B cell (primary cell): ENCODE measurements at regions not wholly inside any gene's neighbourhood (a gene's known extent, or its start where the extent isn't known, plus 50 kb on each side); places are given as distances from the start of the nearest gene placed in this dataset.

Experiments
- ATAC-seq: fragments of 200-7000 bp; cut with Tn5 transposase; one replicate; pipeline ENCODE4 v1.10.0; 2021; ENCODE audit warnings: low read depth, mild to moderate bottlenecking, moderate number of reproducible peaks, moderate library complexity
- CTCF ChIA-PET: fragments of 350-600 bp; sonication (Branson Sonifier 250); formaldehyde crosslinking; loops from one replicate; lab custom pipeline; 2021; ENCODE audit warnings: antibody characterized with exemption, inconsistent platforms; lab: Charles Lee
- POLR2A ChIA-PET: fragments of 350-600 bp; sonication (Branson Sonifier 250); formaldehyde crosslinking; loops from one replicate; lab custom pipeline; 2021; ENCODE audit warnings: antibody characterized with exemption; lab: Charles Lee
- DNase-seq: peaks from one replicate; pipeline ENCODE4 v3.0.0; 2013
- H2AFZ ChIP-seq: 2 replicates; pipeline ENCODE4 v1.6.1; 2012; ENCODE audit warnings: mild to moderate bottlenecking, low read depth, low read length; ENCODE audit not compliant: insufficient read depth, poor library complexity, severe bottlenecking
- H3K27ac ChIP-seq, 2 donors: 1 replicate in 1 of 2; 2 replicates in 1 of 2; pipeline ENCODE4 v1.5.1; 2012 to 2013; ENCODE audit warnings: low read length in 2 of 2, mild to moderate bottlenecking in 2 of 2, moderate library complexity in 1 of 2
- H3K27me3 ChIP-seq, 4 experiments: fragments of 200-600 bp in 1 of 4; sonication (generic) in 1 of 4; replicated peaks in 1 of 4; 1 replicate in 2 of 4; 2 replicates in 2 of 4; pipeline versions ENCODE4 v1.6.1 to v1.7.0; 2013 to 2016; ENCODE audit warnings: low read length in 3 of 4, mild to moderate bottlenecking in 2 of 4, mixed read lengths in 1 of 4, moderate library complexity in 1 of 4; ENCODE audit not compliant: insufficient read depth in 4 of 4, control insufficient read depth in 3 of 4; ENCODE audit errors: control extremely low read depth in 1 of 4
- H3K36me3 ChIP-seq, 2 experiments: replicated peaks in 1 of 2; 1 replicate in 1 of 2; 2 replicates in 1 of 2; pipeline versions ENCODE4 v1.6.1 to v1.7.1; 2013; ENCODE audit warnings: low read length in 1 of 2; ENCODE audit not compliant: insufficient read depth in 2 of 2, control insufficient read depth in 1 of 2; ENCODE audit errors: control extremely low read depth in 1 of 2, extremely low read depth in 1 of 2
- H3K4me1 ChIP-seq, 2 donors: fragments of 200-600 bp in 1 of 2; sonication (generic) in 1 of 2; 1 replicate in 1 of 2; 2 replicates in 1 of 2; pipeline versions ENCODE4 v1.5.1 to v1.6.1; 2013 to 2017; ENCODE audit warnings: low read length in 2 of 2; ENCODE audit not compliant: control insufficient read depth in 2 of 2, insufficient read depth in 2 of 2
- H3K4me2 ChIP-seq: replicated peaks from 2 replicates; pipeline ENCODE3; 2012; ENCODE audit warnings: mild to moderate bottlenecking, low read depth, low read length; ENCODE audit not compliant: poor library complexity, severe bottlenecking
- H3K4me3 ChIP-seq, 5 experiments: fragments of 200-600 bp in 1 of 5; sonication (generic) in 1 of 5; 1 replicate in 3 of 5; 2 replicates in 2 of 5; pipeline versions ENCODE4 v1.5.1 to v1.7.0; 2011 to 2016; ENCODE audit warnings: low read length in 4 of 5, mild to moderate bottlenecking in 4 of 5, low read depth in 2 of 5, control low read depth in 1 of 5, moderate library complexity in 1 of 5; ENCODE audit not compliant: insufficient read depth in 1 of 5; ENCODE audit errors: control extremely low read depth in 1 of 5, extremely low read depth in 1 of 5
- H3K79me2 ChIP-seq: fragments of 200-600 bp; sonication (generic); one replicate; pipeline ENCODE4 v1.6.0; 2016; ENCODE audit warnings: low read length; ENCODE audit not compliant: control insufficient read depth, insufficient read depth
- H3K9ac ChIP-seq: fragments of 200-600 bp; sonication (generic); 2 replicates; pipeline ENCODE4 v1.6.1; 2017; ENCODE audit warnings: mild to moderate bottlenecking, low read length, moderate library complexity
- H3K9me3 ChIP-seq, 3 donors: one replicate each; pipeline versions ENCODE4 v1.6.1 to v1.7.1; 2013; ENCODE audit warnings: low read length in 2 of 3; ENCODE audit not compliant: control insufficient read depth in 2 of 3, insufficient read depth in 1 of 3; ENCODE audit errors: control extremely low read depth in 1 of 3
- H4K20me1 ChIP-seq: 2 replicates; pipeline ENCODE4 v1.6.0; 2012; ENCODE audit warnings: mild to moderate bottlenecking, low read length; ENCODE audit not compliant: insufficient read depth, control insufficient read depth, poor library complexity, severe bottlenecking
- H3K27ac Mint-ChIP-seq: one replicate; pipeline ENCODE4 v1.8.0; 2021; ENCODE audit warnings: mixed read lengths
- H3K27me3 Mint-ChIP-seq: one replicate; pipeline ENCODE4 v1.8.0; 2021; ENCODE audit warnings: mixed read lengths
- H3K4me1 Mint-ChIP-seq: one replicate; pipeline ENCODE4 v1.8.0; 2021; ENCODE audit warnings: mixed read lengths
- H3K4me3 Mint-ChIP-seq: one replicate; pipeline ENCODE4 v1.8.0; 2021; ENCODE audit warnings: mixed read lengths
- H3K9me3 Mint-ChIP-seq: one replicate; pipeline ENCODE4 v1.8.0; 2022; ENCODE audit warnings: mixed read lengths; ENCODE audit not compliant: insufficient read depth
- CTCF ChIP-seq: fragments of 200-600 bp; IDR thresholded peaks from one replicate; pipeline ENCODE4 v1.8.0; 2022; ENCODE audit warnings: antibody characterized with exemption, mild to moderate bottlenecking
- EZH2 ChIP-seq: IDR thresholded peaks from 2 replicates; pipeline ENCODE4 v1.6.1; 2012; ENCODE audit warnings: borderline replicate concordance, low read depth, mild to moderate bottlenecking, moderate library complexity, low read length; ENCODE audit not compliant: insufficient read depth, poor library complexity, severe bottlenecking
- WGBS: methylation state at CpG from one replicate; pipeline ENCODE4 v1.1.5; 2013; ENCODE audit warnings: missing lambda C conversion rate; ENCODE audit not compliant: insufficient coverage; 5-methylcytosine and 5-hydroxymethylcytosine counted together
- intact Hi-C: fragments of 100-400 bp; cut with micrococcal nuclease; formaldehyde crosslinking; loops from one replicate; pipeline ENCODE4 v1.10.0; 2022

GRCh38 chr6:14858808-14859207, 387.1 kb upstream of the JARID2 start:
- Histone ChIP-seq H3K9ac (no peak overlapping the region), H3K4me1 (peaks cover 13 to 15% of the 10 kb centered on the region in 2 donors), H3K27me3 (no peaks in the 10 kb centered on the region), H3K27ac (no peak overlapping the region), H2AFZ (peak overlapping the region; percentile 1), H3K36me3 (no peaks in the 10 kb centered on the region), H3K4me2 (no peak overlapping the region), H3K9me3 (peaks cover 0 to 6% (median 0%) of the 10 kb centered on the region in 3 donors), H3K4me3 (no peak overlapping the region), H3K79me2 (no peaks in the 10 kb centered on the region), H4K20me1 (no peaks in the 10 kb centered on the region)
- no peak for ATAC-seq
- no peak for DNase-seq
- H3K4me3 Mint-ChIP-seq: no peak overlapping the region
- H3K27me3 Mint-ChIP-seq: no peaks in the 10 kb centered on the region
- POLR2A ChIA-PET: no interaction called here
- 100% methylated on average over 2 of the region's 4 CpGs for WGBS
- TF ChIP-seq EZH2: no peak
- TF ChIP-seq CTCF: no peak
- H3K27ac Mint-ChIP-seq: peak overlapping the region; percentile 1
- intact Hi-C loops: no loop called here
- CTCF ChIA-PET: no interaction called here
- no peaks in the 10 kb centered on the region for H3K9me3 Mint-ChIP-seq
- H3K4me1 Mint-ChIP-seq: peaks cover 18% of the 10 kb centered on the region

- Histone ChIP-seq H3K36me3 (no peaks in the 10 kb centered on the region), H3K27me3 (no peaks in the 10 kb centered on the region), H3K4me1 (peaks cover 20 to 21% of the 10 kb centered on the region in 2 donors), H3K79me2 (no peaks in the 10 kb centered on the region), H4K20me1 (no peaks in the 10 kb centered on the region), H3K27ac (no peak overlapping the region), H3K9me3 (peaks cover 0 to 6% (median 0%) of the 10 kb centered on the region in 3 donors), H2AFZ (no peak overlapping the region), H3K4me3 (no peak overlapping the region), H3K9ac (no peak overlapping the region), H3K4me2 (no peak overlapping the region)
- ATAC-seq: no peak
- intact Hi-C loops: no loop called here
- TF ChIP-seq CTCF: no peak
- TF ChIP-seq EZH2: no peak
- WGBS: no CpG with 5 or more reads among the region's 2 CpGs
- POLR2A ChIA-PET: no interaction called here
- Mint-ChIP-seq H3K27me3 (no peaks in the 10 kb centered on the region), H3K4me1 (peaks cover 28% of the 10 kb centered on the region), H3K27ac (no peak overlapping the region), H3K9me3 (no peaks in the 10 kb centered on the region), H3K4me3 (no peak overlapping the region)
- CTCF ChIA-PET: no interaction called here
- no peak for DNase-seq
Observed at GRCh38 chr6:14860774-14861173, 385.1 kb upstream of the JARID2 start.
